H9 (cell line): ENCODE measurements at regions not wholly inside any gene's neighbourhood (a gene's known extent, or its start where the extent isn't known, plus 50 kb on each side); places are given as distances from the start of the nearest gene placed in this dataset.

Experiments
- DNase-seq: peaks from one replicate; pipeline ENCODE4 v3.0.0-alpha.2; 2017
- H2AFZ ChIP-seq: one replicate; pipeline ENCODE4 v1.6.1; 2013; ENCODE audit warnings: mild to moderate bottlenecking, low read length, control low read depth, moderate library complexity
- H2AK5ac ChIP-seq: 2 replicates; pipeline ENCODE4 v1.6.1; 2013; ENCODE audit warnings: low read length, control low read depth, mixed read lengths; ENCODE audit not compliant: insufficient read length
- H2BK120ac ChIP-seq: one replicate; pipeline ENCODE4 v1.6.1; 2013; ENCODE audit warnings: low read depth, mild to moderate bottlenecking, low read length, control low read depth, inconsistent platforms; ENCODE audit not compliant: poor library complexity, severe bottlenecking
- H2BK12ac ChIP-seq: 2 replicates; pipeline ENCODE4 v1.6.1; 2013; ENCODE audit warnings: low read length, control low read depth, mixed read lengths, low read depth; ENCODE audit not compliant: insufficient read length
- H2BK15ac ChIP-seq: 2 replicates; pipeline ENCODE4 v1.6.1; 2013; ENCODE audit warnings: low read depth, low read length, control low read depth
- H2BK20ac ChIP-seq: one replicate; pipeline ENCODE4 v1.6.1; 2013; ENCODE audit warnings: low read depth, mild to moderate bottlenecking, low read length, control low read depth, inconsistent platforms; ENCODE audit not compliant: poor library complexity, severe bottlenecking
- H2BK5ac ChIP-seq: 2 replicates; pipeline ENCODE4 v1.6.1; 2013; ENCODE audit warnings: low read length, control low read depth, mixed read lengths; ENCODE audit not compliant: insufficient read length
- H3K14ac ChIP-seq: 2 replicates; pipeline ENCODE4 v1.6.1; 2013; ENCODE audit warnings: low read length, control low read depth; ENCODE audit not compliant: insufficient read depth
- H3K18ac ChIP-seq: 2 replicates; pipeline ENCODE4 v1.6.1; 2013; ENCODE audit warnings: low read depth, mild to moderate bottlenecking, mixed read lengths, low read length, control low read depth; ENCODE audit not compliant: insufficient read length
- H3K23ac ChIP-seq: 2 replicates; pipeline ENCODE4 v1.6.1; 2013; ENCODE audit warnings: low read length, control low read depth, mixed read lengths, low read depth; ENCODE audit not compliant: insufficient read length
- H3K23me2 ChIP-seq: 2 replicates; pipeline ENCODE4 v1.6.1; 2013; ENCODE audit warnings: low read depth, mild to moderate bottlenecking, mixed read lengths, low read length, control low read depth; ENCODE audit not compliant: insufficient read length, poor library complexity, severe bottlenecking
- H3K27ac ChIP-seq: 2 replicates; pipeline ENCODE4 v1.5.1; 2013; ENCODE audit warnings: low read length, control low read depth, mixed read lengths, low read depth; ENCODE audit not compliant: insufficient read length
- H3K27me3 ChIP-seq: 2 replicates; pipeline ENCODE4 v1.6.1; 2013; ENCODE audit warnings: low read length, control low read depth, inconsistent platforms; ENCODE audit not compliant: insufficient read depth
- H3K4ac ChIP-seq: 2 replicates; pipeline ENCODE4 v1.6.1; 2013; ENCODE audit warnings: low read depth, mild to moderate bottlenecking, control low read depth, inconsistent platforms, low read length, moderate library complexity
- H3K4me1 ChIP-seq: 2 replicates; pipeline ENCODE4 v1.6.1; 2013; ENCODE audit warnings: low read length, control low read depth, inconsistent platforms; ENCODE audit not compliant: insufficient read depth
- H3K4me2 ChIP-seq: 2 replicates; pipeline ENCODE4 v1.6.1; 2013; ENCODE audit warnings: low read length, control low read depth, mixed read lengths; ENCODE audit not compliant: insufficient read length, insufficient read depth
- H3K56ac ChIP-seq: 2 replicates; pipeline ENCODE4 v1.6.1; 2013; ENCODE audit warnings: low read depth, mild to moderate bottlenecking, mixed read lengths, low read length, control low read depth; ENCODE audit not compliant: insufficient read length
- H3K79me1 ChIP-seq: 2 replicates; pipeline ENCODE4 v1.6.1; 2013; ENCODE audit warnings: low read depth, mild to moderate bottlenecking, moderate library complexity, low read length, control low read depth, inconsistent platforms; ENCODE audit not compliant: insufficient read depth, poor library complexity, severe bottlenecking
- H3K79me2 ChIP-seq: 2 replicates; pipeline ENCODE4 v1.6.1; 2013; ENCODE audit warnings: low read length, control low read depth, inconsistent platforms; ENCODE audit not compliant: insufficient read depth
- H3K9ac ChIP-seq: 2 replicates; pipeline ENCODE4 v1.6.1; 2013; ENCODE audit warnings: low read length, control low read depth, mixed read lengths; ENCODE audit not compliant: insufficient read length; ENCODE audit errors: extremely low read depth
- H3K9me3 ChIP-seq: one replicate; pipeline ENCODE4 v1.6.1; 2013; ENCODE audit warnings: low read depth, low read length, inconsistent platforms; ENCODE audit not compliant: control insufficient read depth
- H3T11ph ChIP-seq: one replicate; pipeline ENCODE4 v1.6.1; 2013; ENCODE audit warnings: mild to moderate bottlenecking, low read length, control low read depth, inconsistent platforms
- H4K20me1 ChIP-seq: one replicate; pipeline ENCODE4 v1.6.1; 2013; ENCODE audit not compliant: control insufficient read depth, insufficient read length, insufficient read depth
- H4K5ac ChIP-seq: 2 replicates; pipeline ENCODE4 v1.6.1; 2013; ENCODE audit warnings: low read depth, mild to moderate bottlenecking, mixed read lengths, low read length, control low read depth; ENCODE audit not compliant: insufficient read length
- H4K8ac ChIP-seq: replicated peaks from 2 replicates; pipeline ENCODE4 v1.6.1; 2013; ENCODE audit warnings: low read length, control low read depth, mixed read lengths, low read depth; ENCODE audit not compliant: insufficient read length
- H4K91ac ChIP-seq: 2 replicates; pipeline ENCODE4 v1.6.1; 2013; ENCODE audit warnings: low read depth, mild to moderate bottlenecking, moderate library complexity, mixed read lengths, low read length, control low read depth; ENCODE audit not compliant: insufficient read length
- H3K27ac Mint-ChIP-seq, 3 experiments: 2 replicates in 2 of 3; 3 replicates in 1 of 3; pipeline ENCODE4 v1.8.0; 2020 to 2021; ENCODE audit warnings: mixed read lengths in 3 of 3, mild to moderate bottlenecking in 1 of 3, moderate library complexity in 1 of 3
- H3K27me3 Mint-ChIP-seq: 2 replicates; pipeline ENCODE4 v1.8.0; 2021; ENCODE audit warnings: low read depth, mild to moderate bottlenecking, moderate library complexity, mixed read lengths
- H3K36me3 Mint-ChIP-seq, 3 experiments: 2 replicates in 2 of 3; 3 replicates in 1 of 3; pipeline ENCODE4 v1.8.0; 2020 to 2021; ENCODE audit warnings: low read depth in 3 of 3, mixed read lengths in 3 of 3; ENCODE audit not compliant: insufficient read depth in 1 of 3
- H3K4me1 Mint-ChIP-seq, 2 experiments: 2 replicates each; pipeline ENCODE4 v1.8.0; 2020; ENCODE audit warnings: mixed read lengths in 2 of 2
- H3K4me3 Mint-ChIP-seq, 2 experiments: 2 replicates in 1 of 2; 3 replicates in 1 of 2; pipeline ENCODE4 v1.8.0; 2020 to 2021; ENCODE audit warnings: mild to moderate bottlenecking in 2 of 2, mixed read lengths in 2 of 2, moderate library complexity in 1 of 2
- H3K9me3 Mint-ChIP-seq, 2 experiments: 2 replicates in 1 of 2; 3 replicates in 1 of 2; pipeline ENCODE4 v1.8.0; 2020; ENCODE audit warnings: mild to moderate bottlenecking in 2 of 2, mixed read lengths in 2 of 2, moderate library complexity in 1 of 2
- WGBS: extraction: QIAGEN DNeasy Blood & Tissue Kit; methylation state at CpG from one replicate; pipeline ENCODE4 v1.1.7; 2013; ENCODE audit warnings: missing lambda C conversion rate, low lambda C conversion rate, mixed read lengths; ENCODE audit not compliant: insufficient read length; ENCODE audit errors: extremely low coverage; 5-methylcytosine and 5-hydroxymethylcytosine counted together
- TF ChIP-seq, protein P1 (sequence below): fragments of 200-600 bp; sonication (generic); conservative IDR thresholded peaks from 3 replicates; pipeline ENCODE4 v1.8.0; 2021; ENCODE audit warnings: antibody characterized with exemption, mild to moderate bottlenecking

- Histone ChIP-seq H4K20me1 (no peaks in the 10 kb centered on the region), H4K5ac (no peak overlapping the region), H3K4me2 (no peak overlapping the region), H3K27ac (no peak overlapping the region), H2AK5ac (no peak overlapping the region), H2BK120ac (no peak overlapping the region), H3K4me1 (no peaks in the 10 kb centered on the region), H3K18ac (no peak overlapping the region), H2BK5ac (no peak overlapping the region), H2BK12ac (no peak overlapping the region), H3K14ac (no peak overlapping the region), H4K91ac (no peak overlapping the region), H3K9ac (no peak overlapping the region), H3K9me3 (no peaks in the 10 kb centered on the region), H3K23ac (no peak overlapping the region), H3K27me3 (no peaks in the 10 kb centered on the region), H2BK15ac (no peak overlapping the region), H3K23me2 (no peaks in the 10 kb centered on the region), H2BK20ac (no peak overlapping the region), H3K56ac (no peak overlapping the region), H4K8ac (no peak overlapping the region), H3K79me2 (no peaks in the 10 kb centered on the region), H3T11ph (no peak overlapping the region), H2AFZ (no peak overlapping the region), H3K79me1 (no peaks in the 10 kb centered on the region), H3K4ac (no peak overlapping the region)
- Mint-ChIP-seq H3K27me3 (no peaks in the 10 kb centered on the region), H3K9me3 (no peaks in the 10 kb centered on the region), H3K27ac (no peak overlapping the region), H3K36me3 (peaks cover 26 to 55% (median 43%) of the 10 kb centered on the region in 3 experiments; a peak in 6 of 7 replicates), H3K4me3 (no peak overlapping the region), H3K4me1 (peaks cover 4 to 7% of the 10 kb centered on the region in 2 experiments)
- WGBS: no CpG with 5 or more reads among the region's 4 CpGs
- no peak for DNase-seq
- TF ChIP-seq, protein P1, sequence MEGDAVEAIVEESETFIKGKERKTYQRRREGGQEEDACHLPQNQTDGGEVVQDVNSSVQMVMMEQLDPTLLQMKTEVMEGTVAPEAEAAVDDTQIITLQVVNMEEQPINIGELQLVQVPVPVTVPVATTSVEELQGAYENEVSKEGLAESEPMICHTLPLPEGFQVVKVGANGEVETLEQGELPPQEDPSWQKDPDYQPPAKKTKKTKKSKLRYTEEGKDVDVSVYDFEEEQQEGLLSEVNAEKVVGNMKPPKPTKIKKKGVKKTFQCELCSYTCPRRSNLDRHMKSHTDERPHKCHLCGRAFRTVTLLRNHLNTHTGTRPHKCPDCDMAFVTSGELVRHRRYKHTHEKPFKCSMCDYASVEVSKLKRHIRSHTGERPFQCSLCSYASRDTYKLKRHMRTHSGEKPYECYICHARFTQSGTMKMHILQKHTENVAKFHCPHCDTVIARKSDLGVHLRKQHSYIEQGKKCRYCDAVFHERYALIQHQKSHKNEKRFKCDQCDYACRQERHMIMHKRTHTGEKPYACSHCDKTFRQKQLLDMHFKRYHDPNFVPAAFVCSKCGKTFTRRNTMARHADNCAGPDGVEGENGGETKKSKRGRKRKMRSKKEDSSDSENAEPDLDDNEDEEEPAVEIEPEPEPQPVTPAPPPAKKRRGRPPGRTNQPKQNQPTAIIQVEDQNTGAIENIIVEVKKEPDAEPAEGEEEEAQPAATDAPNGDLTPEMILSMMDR: no peak
These were observed 56.0 kb upstream of the PIM1 start for GRCh38 chr6:37113976-37114375.
